ENCODE measurements at regions not wholly inside any gene's neighbourhood (a gene's known extent, or its start where the extent isn't known, plus 50 kb on each side); places are given as distances from the start of the nearest gene placed in this dataset.

- in situ Hi-C loops (cut with MboI) (no loop called here), intact Hi-C loops (cut with micrococcal nuclease; ENCODE audit: unreplicated experiment) (no loop called here)
- Histone ChIP-seq H2AFZ (ENCODE audit: control insufficient read depth, low read depth, low read length) (no peak overlapping the region), H3K4me2 (ENCODE audit: control insufficient read depth, insufficient read depth) (no peak overlapping the region), H4K20me1 (ENCODE audit: control insufficient read depth, insufficient read depth) (no peaks in the 10 kb centered on the region), H3K9ac (ENCODE audit: control insufficient read depth, insufficient read depth, low read length) (no peak overlapping the region), H3K4me1 (ENCODE audit: control insufficient read depth, insufficient read depth, low read length) (no peaks in the 10 kb centered on the region), H3K36me3 (ENCODE audit: control insufficient read depth in 2 of 2, insufficient read depth in 2 of 2, low read length in 1 of 2) (no peaks in the 10 kb centered on the region), H3K4me3 (no peak overlapping the region), H3K79me2 (ENCODE audit: control insufficient read depth, insufficient read depth, low read length) (no peaks in the 10 kb centered on the region), H3K27ac (ENCODE audit: control insufficient read depth, insufficient read depth) (no peak overlapping the region), H3K9me3 (replicated peaks; ENCODE audit: control insufficient read depth, insufficient read depth, low read length) (no peaks in the 10 kb centered on the region), H3K27me3 (replicated peaks in 1 of 2; ENCODE audit: control insufficient read depth in 2 of 2, insufficient read depth in 2 of 2, low read length in 1 of 2) (no peaks in the 10 kb centered on the region)
- POLR2A ChIA-PET = no interaction called here
- SMC1A ChIA-PET (ENCODE audit: uncharacterized antibody, unreplicated experiment) = no interaction called here
- no TSS peak for BruUV-seq (replicated peaks)
- no peak for DNase-seq (ENCODE audit: low read depth, low spot score)
- ATAC-seq = no peak
- no peak for TF ChIP-seq CREB1 (IDR thresholded peaks at IDR 0.05; ENCODE audit: low read depth)
- no peak for TF ChIP-seq PKNOX1 (IDR thresholded peaks at IDR 0.05)
- TF ChIP-seq CTCF (IDR thresholded peaks at IDR 0.05 in 2 of 3, conservative IDR thresholded peaks at IDR 0.05 in 1 of 3; ENCODE audit: control insufficient read depth in 2 of 3, extremely low read depth in 1 of 3, insufficient read depth in 1 of 3, low read depth in 3 of 3, low read length in 3 of 3) = no peak
- no peak for TF ChIP-seq ATF2 (IDR thresholded peaks at IDR 0.05; ENCODE audit: low read length)
- no peak for TF ChIP-seq HCFC1 (IDR thresholded peaks at IDR 0.05; ENCODE audit: low read length)
- no peak for TF ChIP-seq NFIC (IDR thresholded peaks at IDR 0.05; ENCODE audit: low read depth, low read length)
- CTCF ChIA-PET = no interaction called here
- FAIRE-seq = no peak
- 38% methylated on average over 1 of the region's 1 CpG for WGBS (ENCODE audit: insufficient coverage, insufficient replicate concordance, low lambda C conversion rate, missing lambda C conversion rate)
- RAD21 ChIA-PET (ENCODE audit: unreplicated experiment) = no interaction called here
Observed at GRCh38 chr20:55540013-55540412, 465.3 kb downstream of the CBLN4 start.

Measured in GM12878 (cell line).